Liver (tissue), 8 donors: ENCODE measurements at regions not wholly inside any gene's neighbourhood (a gene's known extent, or its start where the extent isn't known, plus 50 kb on each side); places are given as distances from the start of the nearest gene placed in this dataset.

Source experiments
- DNase-seq: peaks from one replicate; pipeline ENCODE4 v3.0.0-alpha.2; 2017; ENCODE audit warnings: low spot score
- H3K27ac ChIP-seq, 2 donors: one replicate each; pipeline ENCODE4 v1.7.0; 2013; ENCODE audit warnings: inconsistent platforms in 2 of 2, low read length in 2 of 2, control low read depth in 1 of 2, low read depth in 1 of 2, mild to moderate bottlenecking in 1 of 2
- H3K27me3 ChIP-seq, 4 donors: one replicate each; pipeline versions ENCODE4 v1.6.1 to v1.7.0; 2013; ENCODE audit warnings: low read length in 3 of 4, inconsistent platforms in 1 of 4, mild to moderate bottlenecking in 1 of 4, moderate library complexity in 1 of 4; ENCODE audit not compliant: control insufficient read depth in 4 of 4, insufficient read depth in 4 of 4
- H3K36me3 ChIP-seq, 4 donors: one replicate each; pipeline versions ENCODE4 v1.6.1 to v1.7.0; 2013; ENCODE audit warnings: low read length in 3 of 4, mild to moderate bottlenecking in 3 of 4, low read depth in 1 of 4, moderate library complexity in 1 of 4; ENCODE audit not compliant: control insufficient read depth in 4 of 4, insufficient read depth in 3 of 4
- H3K4me1 ChIP-seq, 4 donors: one replicate each; pipeline versions ENCODE4 v1.6.1 to v1.7.0; 2013; ENCODE audit warnings: low read length in 3 of 4, mild to moderate bottlenecking in 3 of 4, moderate library complexity in 1 of 4; ENCODE audit not compliant: control insufficient read depth in 4 of 4, insufficient read depth in 4 of 4
- H3K4me3 ChIP-seq, 3 donors: one replicate each; pipeline versions ENCODE4 v1.6.1 to v1.7.0; 2013; ENCODE audit warnings: low read length in 3 of 3, control low read depth in 1 of 3, low read depth in 1 of 3, mild to moderate bottlenecking in 1 of 3
- H3K9ac ChIP-seq, 2 donors: one replicate each; pipeline ENCODE4 v1.7.0; 2013; ENCODE audit warnings: low read length in 2 of 2, mild to moderate bottlenecking in 2 of 2, moderate library complexity in 2 of 2, control low read depth in 1 of 2, low read depth in 1 of 2
- H3K9me3 ChIP-seq, 4 donors: one replicate each; pipeline versions ENCODE4 v1.6.1 to v1.7.0; 2013; ENCODE audit warnings: low read length in 3 of 4; ENCODE audit not compliant: control insufficient read depth in 4 of 4
- EGR1 ChIP-seq, 2 donors: IDR thresholded peaks; 2 replicates each; pipeline ENCODE4 v1.6.1; 2016 to 2018; ENCODE audit warnings: antibody characterized with exemption in 2 of 2, low read depth in 2 of 2
- FOXA1 ChIP-seq: IDR thresholded peaks from 2 replicates; pipeline ENCODE4 v1.6.1; 2016; ENCODE audit warnings: antibody characterized with exemption
- FOXA2 ChIP-seq: IDR thresholded peaks from 2 replicates; pipeline ENCODE4 v1.6.1; 2016; ENCODE audit warnings: antibody characterized with exemption
- GABPA ChIP-seq, 2 donors: IDR thresholded peaks in 1 of 2; conservative IDR thresholded peaks in 1 of 2; 2 replicates each; pipeline ENCODE4 v1.6.1; 2016; ENCODE audit warnings: antibody characterized with exemption in 2 of 2, mild to moderate bottlenecking in 1 of 2, moderate library complexity in 1 of 2
- HNF4A ChIP-seq, 2 donors: conservative IDR thresholded peaks; 2 replicates each; pipeline ENCODE4 v1.6.1; 2016; ENCODE audit warnings: antibody characterized with exemption in 2 of 2, mild to moderate bottlenecking in 2 of 2
- HNF4G ChIP-seq: IDR thresholded peaks from 2 replicates; pipeline ENCODE4 v1.6.1; 2016; ENCODE audit warnings: antibody characterized with exemption
- JUND ChIP-seq, 2 donors: IDR thresholded peaks; 2 replicates each; pipeline ENCODE4 v1.6.1; 2016; ENCODE audit warnings: antibody characterized with exemption in 2 of 2
- NR2F2 ChIP-seq: IDR thresholded peaks from 2 replicates; pipeline ENCODE4 v1.6.1; 2016; ENCODE audit warnings: antibody characterized with exemption
- RAD21 ChIP-seq, 2 donors: IDR thresholded peaks; 2 replicates each; pipeline ENCODE4 v1.6.1; 2016; ENCODE audit warnings: antibody characterized with exemption in 2 of 2, mild to moderate bottlenecking in 2 of 2
- RXRA ChIP-seq, 2 donors: IDR thresholded peaks; 2 replicates each; pipeline ENCODE4 v1.6.1; 2017 to 2018; ENCODE audit warnings: antibody characterized with exemption in 2 of 2, mild to moderate bottlenecking in 1 of 2
- SP1 ChIP-seq: IDR thresholded peaks from 2 replicates; pipeline ENCODE4 v1.6.1; 2018; ENCODE audit warnings: antibody characterized with exemption, mild to moderate bottlenecking
- TAF1 ChIP-seq: conservative IDR thresholded peaks from 2 replicates; pipeline ENCODE4 v1.6.1; 2016; ENCODE audit warnings: antibody characterized with exemption, mild to moderate bottlenecking
- YY1 ChIP-seq: IDR thresholded peaks from 2 replicates; pipeline ENCODE4 v1.6.1; 2016; ENCODE audit warnings: antibody characterized with exemption, mild to moderate bottlenecking
- WGBS: extraction: QIAGEN DNeasy Blood & Tissue Kit; methylation state at CpG from one replicate; pipeline ENCODE4 v1.1.7; 2013; 5-methylcytosine and 5-hydroxymethylcytosine counted together
- TF ChIP-seq, protein P1 (sequence below): IDR thresholded peaks from 2 replicates; pipeline ENCODE4 v1.6.1; 2016; ENCODE audit warnings: antibody characterized with exemption, mild to moderate bottlenecking
- TF ChIP-seq, protein P2 (sequence below): fragments of 150-350 bp; IDR thresholded peaks from 2 replicates; pipeline ENCODE4 v1.5.1; 2017; ENCODE audit warnings: improper control_type of control experiment, low read depth, low read length; ENCODE audit not compliant: missing input control
- TF ChIP-seq, protein P3 (sequence below): IDR thresholded peaks from 2 replicates; pipeline ENCODE4 v1.6.1; 2016; ENCODE audit warnings: antibody characterized with exemption
- TF ChIP-seq, protein P4 (sequence below): IDR thresholded peaks from 2 replicates; pipeline ENCODE4 v1.6.1; 2016; ENCODE audit warnings: antibody characterized with exemption
- TF ChIP-seq, protein P5 (sequence below): IDR thresholded peaks from 2 replicates; pipeline ENCODE4 v1.6.1; 2016; ENCODE audit warnings: antibody characterized with exemption
- donor health status: healthy.
- donor health status: healthy.
- donor health status: healthy.
- donor health status: healthy.
- donor health status: healthy.

DNA sequence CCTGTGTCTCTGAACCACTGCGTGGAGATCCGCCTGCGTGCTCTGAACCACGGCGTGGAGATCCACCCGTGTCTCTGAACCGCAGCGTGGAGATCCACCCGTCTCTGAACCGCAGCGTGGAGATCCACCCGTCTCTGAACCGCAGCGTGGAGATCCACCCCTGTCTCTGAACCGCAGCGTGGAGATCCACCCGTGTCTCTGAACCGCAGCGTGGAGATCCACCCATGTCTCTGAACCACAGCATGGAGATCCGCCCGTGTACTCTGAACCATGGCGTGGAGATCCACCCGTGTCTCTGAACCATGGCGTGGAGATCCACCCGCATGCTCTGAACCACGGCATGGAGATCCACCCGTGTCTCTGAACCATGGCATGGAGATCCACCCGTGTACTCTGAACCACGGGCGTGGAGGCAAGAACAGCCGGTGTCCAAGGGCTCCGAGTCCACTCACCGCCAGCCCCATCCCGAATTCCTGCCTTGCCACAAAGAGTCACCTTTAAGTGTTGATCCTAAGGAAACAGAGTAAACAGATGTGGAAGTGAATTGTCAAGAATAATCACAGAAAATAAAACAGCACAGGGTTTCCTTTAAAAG, 659.4 kb downstream of the BRD1 start:
- Histone ChIP-seq H3K9me3 (no peaks in the 10 kb centered on the region), H3K4me3 (no peak overlapping the region), H3K4me1 (no peaks in the 10 kb centered on the region), H3K9ac (no peak overlapping the region), H3K36me3 (no peaks in the 10 kb centered on the region), H3K27ac (no peak overlapping the region), H3K27me3 (no peaks in the 10 kb centered on the region)
- WGBS: 93% methylated on average over 34 of the region's 34 CpGs
- TF ChIP-seq HNF4G (no peak), HNF4A (conservative IDR thresholded peaks at IDR 0.05) (no peak), TAF1 (no peak), SP1 (no peak), RAD21 (IDR thresholded peaks at IDR 0.05) (no peak)
- TF ChIP-seq, protein P1, sequence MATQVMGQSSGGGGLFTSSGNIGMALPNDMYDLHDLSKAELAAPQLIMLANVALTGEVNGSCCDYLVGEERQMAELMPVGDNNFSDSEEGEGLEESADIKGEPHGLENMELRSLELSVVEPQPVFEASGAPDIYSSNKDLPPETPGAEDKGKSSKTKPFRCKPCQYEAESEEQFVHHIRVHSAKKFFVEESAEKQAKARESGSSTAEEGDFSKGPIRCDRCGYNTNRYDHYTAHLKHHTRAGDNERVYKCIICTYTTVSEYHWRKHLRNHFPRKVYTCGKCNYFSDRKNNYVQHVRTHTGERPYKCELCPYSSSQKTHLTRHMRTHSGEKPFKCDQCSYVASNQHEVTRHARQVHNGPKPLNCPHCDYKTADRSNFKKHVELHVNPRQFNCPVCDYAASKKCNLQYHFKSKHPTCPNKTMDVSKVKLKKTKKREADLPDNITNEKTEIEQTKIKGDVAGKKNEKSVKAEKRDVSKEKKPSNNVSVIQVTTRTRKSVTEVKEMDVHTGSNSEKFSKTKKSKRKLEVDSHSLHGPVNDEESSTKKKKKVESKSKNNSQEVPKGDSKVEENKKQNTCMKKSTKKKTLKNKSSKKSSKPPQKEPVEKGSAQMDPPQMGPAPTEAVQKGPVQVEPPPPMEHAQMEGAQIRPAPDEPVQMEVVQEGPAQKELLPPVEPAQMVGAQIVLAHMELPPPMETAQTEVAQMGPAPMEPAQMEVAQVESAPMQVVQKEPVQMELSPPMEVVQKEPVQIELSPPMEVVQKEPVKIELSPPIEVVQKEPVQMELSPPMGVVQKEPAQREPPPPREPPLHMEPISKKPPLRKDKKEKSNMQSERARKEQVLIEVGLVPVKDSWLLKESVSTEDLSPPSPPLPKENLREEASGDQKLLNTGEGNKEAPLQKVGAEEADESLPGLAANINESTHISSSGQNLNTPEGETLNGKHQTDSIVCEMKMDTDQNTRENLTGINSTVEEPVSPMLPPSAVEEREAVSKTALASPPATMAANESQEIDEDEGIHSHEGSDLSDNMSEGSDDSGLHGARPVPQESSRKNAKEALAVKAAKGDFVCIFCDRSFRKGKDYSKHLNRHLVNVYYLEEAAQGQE: no peak
- no peak for DNase-seq

DNA sequence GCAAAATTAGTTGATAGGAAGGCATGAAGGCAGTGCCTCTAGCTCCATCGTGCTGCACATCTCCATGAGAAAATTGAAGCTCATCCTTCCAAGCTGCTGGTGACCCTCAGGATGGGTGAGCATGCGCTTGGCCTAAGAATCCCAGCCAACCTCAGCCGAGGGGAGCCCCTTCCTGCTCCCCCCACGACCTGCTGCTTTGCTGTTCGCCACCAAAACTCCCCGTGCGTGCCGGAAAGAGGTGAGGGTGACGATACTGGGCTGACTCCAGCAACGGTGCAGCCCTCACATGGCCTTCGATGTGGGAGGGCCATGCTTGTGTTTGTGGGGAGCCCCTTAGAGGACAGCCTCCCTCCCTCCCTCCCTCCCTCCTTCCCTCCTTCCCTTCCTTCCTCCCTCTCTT, 660.9 kb downstream of the BRD1 start:
- Histone ChIP-seq H3K4me3 (no peak overlapping the region), H3K9ac (no peak overlapping the region), H3K9me3 (no peaks in the 10 kb centered on the region), H3K36me3 (no peaks in the 10 kb centered on the region), H3K27me3 (no peaks in the 10 kb centered on the region), H3K4me1 (no peaks in the 10 kb centered on the region), H3K27ac (no peak overlapping the region)
- 85% methylated on average over 11 of the region's 11 CpGs for WGBS
- no peak for DNase-seq
- TF ChIP-seq, protein P2, sequence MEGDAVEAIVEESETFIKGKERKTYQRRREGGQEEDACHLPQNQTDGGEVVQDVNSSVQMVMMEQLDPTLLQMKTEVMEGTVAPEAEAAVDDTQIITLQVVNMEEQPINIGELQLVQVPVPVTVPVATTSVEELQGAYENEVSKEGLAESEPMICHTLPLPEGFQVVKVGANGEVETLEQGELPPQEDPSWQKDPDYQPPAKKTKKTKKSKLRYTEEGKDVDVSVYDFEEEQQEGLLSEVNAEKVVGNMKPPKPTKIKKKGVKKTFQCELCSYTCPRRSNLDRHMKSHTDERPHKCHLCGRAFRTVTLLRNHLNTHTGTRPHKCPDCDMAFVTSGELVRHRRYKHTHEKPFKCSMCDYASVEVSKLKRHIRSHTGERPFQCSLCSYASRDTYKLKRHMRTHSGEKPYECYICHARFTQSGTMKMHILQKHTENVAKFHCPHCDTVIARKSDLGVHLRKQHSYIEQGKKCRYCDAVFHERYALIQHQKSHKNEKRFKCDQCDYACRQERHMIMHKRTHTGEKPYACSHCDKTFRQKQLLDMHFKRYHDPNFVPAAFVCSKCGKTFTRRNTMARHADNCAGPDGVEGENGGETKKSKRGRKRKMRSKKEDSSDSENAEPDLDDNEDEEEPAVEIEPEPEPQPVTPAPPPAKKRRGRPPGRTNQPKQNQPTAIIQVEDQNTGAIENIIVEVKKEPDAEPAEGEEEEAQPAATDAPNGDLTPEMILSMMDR: no peak
- TF ChIP-seq GABPA (IDR thresholded peaks at IDR 0.05 in 1 of 2, conservative IDR thresholded peaks at IDR 0.05 in 1 of 2): no peak
- no peak for TF ChIP-seq YY1
- no peak for TF ChIP-seq NR2F2
- no peak for TF ChIP-seq EGR1 (IDR thresholded peaks at IDR 0.05; ENCODE audit: low read depth in 2 of 2)
- TF ChIP-seq HNF4A (conservative IDR thresholded peaks at IDR 0.05): no peak
- no peak for TF ChIP-seq TAF1
- TF ChIP-seq, protein P3, sequence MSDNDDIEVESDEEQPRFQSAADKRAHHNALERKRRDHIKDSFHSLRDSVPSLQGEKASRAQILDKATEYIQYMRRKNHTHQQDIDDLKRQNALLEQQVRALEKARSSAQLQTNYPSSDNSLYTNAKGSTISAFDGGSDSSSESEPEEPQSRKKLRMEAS: no peak
- TF ChIP-seq, protein P4, sequence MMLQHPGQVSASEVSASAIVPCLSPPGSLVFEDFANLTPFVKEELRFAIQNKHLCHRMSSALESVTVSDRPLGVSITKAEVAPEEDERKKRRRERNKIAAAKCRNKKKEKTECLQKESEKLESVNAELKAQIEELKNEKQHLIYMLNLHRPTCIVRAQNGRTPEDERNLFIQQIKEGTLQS: no peak
- TF ChIP-seq RXRA (IDR thresholded peaks at IDR 0.05): no peak
- TF ChIP-seq RAD21 (IDR thresholded peaks at IDR 0.05): no peak
- TF ChIP-seq HNF4G: no peak
- TF ChIP-seq FOXA2: no peak
- TF ChIP-seq JUND (IDR thresholded peaks at IDR 0.05): no peak
- TF ChIP-seq SP1: no peak
- TF ChIP-seq, protein P1: no peak
- TF ChIP-seq, protein P5, sequence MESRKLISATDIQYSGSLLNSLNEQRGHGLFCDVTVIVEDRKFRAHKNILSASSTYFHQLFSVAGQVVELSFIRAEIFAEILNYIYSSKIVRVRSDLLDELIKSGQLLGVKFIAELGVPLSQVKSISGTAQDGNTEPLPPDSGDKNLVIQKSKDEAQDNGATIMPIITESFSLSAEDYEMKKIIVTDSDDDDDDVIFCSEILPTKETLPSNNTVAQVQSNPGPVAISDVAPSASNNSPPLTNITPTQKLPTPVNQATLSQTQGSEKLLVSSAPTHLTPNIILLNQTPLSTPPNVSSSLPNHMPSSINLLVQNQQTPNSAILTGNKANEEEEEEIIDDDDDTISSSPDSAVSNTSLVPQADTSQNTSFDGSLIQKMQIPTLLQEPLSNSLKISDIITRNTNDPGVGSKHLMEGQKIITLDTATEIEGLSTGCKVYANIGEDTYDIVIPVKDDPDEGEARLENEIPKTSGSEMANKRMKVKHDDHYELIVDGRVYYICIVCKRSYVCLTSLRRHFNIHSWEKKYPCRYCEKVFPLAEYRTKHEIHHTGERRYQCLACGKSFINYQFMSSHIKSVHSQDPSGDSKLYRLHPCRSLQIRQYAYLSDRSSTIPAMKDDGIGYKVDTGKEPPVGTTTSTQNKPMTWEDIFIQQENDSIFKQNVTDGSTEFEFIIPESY: no peak
- TF ChIP-seq FOXA1: no peak
